GM19240 (cell line): ENCODE measurements at regions not wholly inside any gene's neighbourhood (a gene's known extent, or its start where the extent isn't known, plus 50 kb on each side); places are given as distances from the start of the nearest gene placed in this dataset.

Experiments
- DNase-seq: peaks from one replicate; pipeline ENCODE4 v3.0.0; 2011; ENCODE audit warnings: low spot score; ENCODE audit not compliant: insufficient read length

DNA sequence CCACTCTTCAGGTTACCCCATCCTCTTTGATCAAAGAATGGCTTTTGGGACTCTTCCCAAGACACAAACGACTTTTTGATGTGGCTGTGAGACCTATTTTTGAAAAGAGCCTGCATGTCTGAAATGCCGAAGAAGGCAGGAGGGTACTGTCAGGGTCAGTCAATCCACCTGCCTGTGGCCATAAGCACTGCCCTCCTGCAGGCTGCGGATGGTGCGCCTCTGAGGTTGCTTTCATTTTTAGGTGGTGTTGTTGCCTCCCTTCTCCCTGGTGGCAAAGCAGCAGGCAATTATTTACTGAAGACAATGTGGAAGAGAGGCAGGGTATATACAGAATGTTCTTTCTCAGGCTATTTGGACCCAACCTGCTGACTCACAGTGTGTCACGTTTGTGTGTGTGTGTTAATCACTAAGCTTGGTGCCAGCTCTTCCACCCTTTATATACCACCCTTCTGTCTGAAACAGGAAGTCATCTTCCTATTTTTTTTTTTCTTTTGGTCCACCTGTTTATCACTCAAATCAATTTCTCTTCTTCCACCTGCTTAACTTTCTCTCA, 1421.2 kb upstream of the CELF2 start:
- DNase-seq = no peak

DNA sequence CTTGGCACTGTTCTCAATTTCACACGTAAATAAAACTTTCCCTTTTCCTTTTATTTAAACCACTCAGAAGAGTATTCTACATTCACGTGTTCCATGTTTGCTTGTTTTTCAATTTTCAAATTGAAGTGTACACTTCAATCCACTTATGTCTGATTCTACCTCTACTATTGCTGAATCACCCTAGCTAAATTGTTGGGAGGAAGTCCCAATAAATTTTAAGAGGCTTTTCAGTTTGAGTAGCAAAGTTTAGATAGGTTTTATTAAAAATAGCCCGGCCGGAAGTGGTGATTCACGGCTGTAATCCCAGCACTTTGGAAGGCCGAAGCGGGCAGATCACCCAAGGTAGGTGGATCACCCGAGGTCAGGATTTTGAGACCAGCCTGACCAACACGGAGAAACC, 1414.7 kb upstream of the CELF2 start:
- no peak for DNase-seq

DNA sequence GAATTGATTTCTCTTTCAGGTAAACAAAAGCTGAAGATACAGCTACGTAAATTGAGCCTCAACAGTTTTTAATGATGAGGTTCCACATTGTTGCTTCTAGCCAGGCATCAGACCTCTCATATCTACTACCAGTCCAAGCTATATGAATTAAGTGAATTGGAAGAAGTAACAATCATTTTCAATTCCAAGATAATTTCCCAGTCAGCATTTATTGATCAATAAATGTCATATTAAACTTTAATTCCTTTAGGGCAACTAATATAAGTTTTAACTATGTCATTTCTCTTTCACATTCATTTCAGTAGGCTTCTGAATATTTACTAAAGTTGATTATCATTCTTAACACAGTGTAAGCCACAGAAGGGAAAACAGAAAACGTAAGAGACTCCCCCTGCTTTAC, 1413.7 kb upstream of the CELF2 start:
- no peak for DNase-seq

DNA sequence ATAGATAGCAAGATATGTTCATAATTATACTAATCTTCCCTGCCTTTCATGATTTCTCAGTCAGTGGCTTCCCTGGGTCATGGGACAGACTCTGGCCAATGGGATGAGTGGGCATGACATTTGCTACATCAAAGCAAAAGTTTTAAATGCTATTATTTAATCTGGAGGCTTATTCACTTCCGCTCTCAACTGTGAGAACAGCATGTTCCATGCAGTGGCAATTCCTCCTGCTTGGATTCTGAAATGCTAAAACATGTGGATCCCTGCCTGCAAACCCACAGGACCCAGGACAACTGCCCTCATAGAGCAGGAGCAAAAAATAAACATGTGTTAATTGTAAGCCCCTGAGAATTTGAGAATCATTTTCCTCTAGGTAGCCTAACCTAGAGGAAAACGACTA, 1412.4 kb upstream of the CELF2 start:
- no peak for DNase-seq

DNA sequence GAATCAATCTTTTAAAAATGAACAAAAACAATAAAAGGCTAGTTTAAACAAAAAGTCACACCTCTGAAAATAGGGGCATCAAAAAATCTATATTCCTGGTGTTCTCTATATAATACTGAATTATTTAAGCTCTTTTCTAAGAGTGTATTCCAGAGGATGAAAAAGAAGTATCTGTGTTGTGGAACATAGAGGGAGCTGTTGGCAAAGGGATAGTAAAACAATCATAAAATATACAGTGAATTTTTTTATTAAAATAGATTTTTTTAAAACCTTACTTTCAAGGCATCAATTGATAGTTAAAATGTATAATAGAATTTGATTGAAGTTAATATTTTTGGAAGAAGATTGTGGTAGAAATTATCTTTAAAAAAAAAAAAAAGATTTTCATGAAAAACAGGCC, 1409.1 kb upstream of the CELF2 start:
- DNase-seq = no peak

DNA sequence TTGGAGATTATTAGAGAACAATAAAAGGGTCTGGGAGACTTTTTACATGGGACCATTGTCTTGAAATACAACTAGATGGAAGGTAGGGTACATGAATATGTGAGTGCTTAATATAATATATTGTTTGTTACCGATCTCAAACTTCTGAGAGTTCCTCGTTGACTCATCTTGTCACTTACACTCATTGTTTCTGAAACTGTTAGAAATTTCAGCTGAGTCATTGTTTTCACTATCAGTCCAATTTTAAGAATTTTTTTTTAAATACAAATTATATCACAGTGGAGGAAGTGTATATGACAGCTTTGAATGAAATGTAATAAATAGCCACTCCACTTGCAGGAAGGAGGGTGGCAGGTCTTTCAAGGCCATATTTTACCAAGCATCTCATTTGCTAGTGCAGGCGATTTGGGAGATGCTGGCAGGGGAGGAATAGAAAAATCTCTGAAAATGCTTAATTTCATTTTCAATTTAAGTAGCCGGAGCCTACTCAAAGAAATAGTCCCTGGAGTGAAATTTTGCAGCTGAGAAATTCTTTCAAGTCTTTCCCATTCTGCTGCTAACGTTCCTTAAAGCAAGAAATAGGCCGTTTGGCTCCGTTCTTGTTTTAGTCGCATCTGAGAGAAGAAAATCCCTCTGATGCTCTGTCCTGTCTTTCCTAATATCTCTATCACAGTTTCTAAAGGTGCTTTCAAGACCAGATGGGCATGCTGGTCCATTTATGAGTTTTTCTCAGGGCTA, 1404.2 kb upstream of the CELF2 start:
- no peak for DNase-seq

DNA sequence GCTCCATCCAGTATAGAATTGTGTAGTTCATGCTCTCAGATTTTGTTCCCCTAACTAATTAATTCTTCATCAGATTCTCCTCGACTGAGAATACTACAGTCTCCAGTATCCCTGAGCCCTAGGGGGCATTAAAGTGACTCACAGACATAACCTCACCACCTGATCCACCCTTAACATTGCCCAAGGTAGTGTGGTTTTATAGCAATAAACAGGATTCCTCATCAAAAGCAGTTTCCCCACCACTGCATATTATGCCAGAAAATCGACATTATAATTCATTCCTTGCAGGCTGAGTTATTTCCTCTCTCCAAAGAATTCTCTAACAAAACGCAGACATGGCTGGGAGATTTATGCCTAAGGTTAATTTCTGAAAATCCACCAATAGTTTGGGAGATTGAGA, 1402.5 kb upstream of the CELF2 start:
- DNase-seq = no peak

DNA sequence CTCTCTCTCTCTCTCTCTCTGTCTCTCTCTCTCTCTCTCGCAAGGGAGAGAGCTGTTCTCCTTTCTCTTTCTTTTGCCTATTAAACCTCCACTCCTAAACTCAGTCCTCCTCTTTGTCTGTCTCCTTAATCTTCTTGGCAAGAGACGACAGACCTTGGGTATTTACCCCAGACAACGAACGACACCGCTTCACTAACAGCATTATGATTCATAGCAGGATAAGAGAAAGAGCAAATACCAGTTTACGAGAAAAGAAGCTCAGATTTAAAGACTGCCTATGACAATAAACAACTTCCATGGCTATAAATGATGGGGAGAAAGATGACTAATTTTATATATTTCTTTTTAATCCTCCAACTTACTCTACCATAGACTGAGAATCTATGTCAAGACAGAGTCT, 1396.5 kb upstream of the CELF2 start:
- no peak for DNase-seq

DNA sequence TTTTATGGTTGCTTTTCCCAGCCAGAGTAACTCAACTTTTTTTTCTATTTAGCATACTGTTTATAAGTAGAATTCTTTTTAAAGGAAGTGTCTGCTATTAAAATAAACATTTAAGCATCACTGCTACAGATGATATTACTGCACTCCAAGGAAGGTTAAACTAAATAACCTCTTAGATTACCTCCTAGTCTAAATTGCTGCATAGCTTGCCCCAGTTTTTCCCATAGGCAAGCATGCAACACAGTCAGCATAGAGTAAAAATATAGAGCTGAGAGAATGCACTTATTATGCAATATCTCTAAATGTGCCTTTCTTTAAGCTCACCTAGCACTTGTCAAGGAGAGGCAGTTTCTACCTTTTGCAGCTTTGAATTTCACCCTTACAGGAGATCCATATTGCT, 1392.4 kb upstream of the CELF2 start:
- no peak for DNase-seq

DNA sequence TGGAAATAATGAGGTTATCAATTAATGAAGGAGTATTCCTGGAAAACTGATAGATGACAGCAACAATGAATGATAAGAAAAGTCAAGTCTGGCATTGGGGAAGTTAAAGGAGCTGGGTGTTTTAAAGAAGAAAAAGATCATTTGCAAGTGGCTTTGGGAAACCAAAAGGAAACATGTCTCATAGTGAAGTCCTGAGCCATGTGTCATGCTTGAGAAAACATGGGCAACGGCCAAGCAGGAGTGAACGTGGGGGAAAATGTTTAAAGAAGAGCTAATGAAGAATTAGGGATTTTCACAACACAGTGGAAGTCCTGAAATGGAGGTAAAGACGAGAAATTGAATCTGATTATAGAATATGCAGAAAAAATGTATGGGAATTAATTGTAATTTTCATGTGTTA, 1383.2 kb upstream of the CELF2 start:
- no peak for DNase-seq

DNA sequence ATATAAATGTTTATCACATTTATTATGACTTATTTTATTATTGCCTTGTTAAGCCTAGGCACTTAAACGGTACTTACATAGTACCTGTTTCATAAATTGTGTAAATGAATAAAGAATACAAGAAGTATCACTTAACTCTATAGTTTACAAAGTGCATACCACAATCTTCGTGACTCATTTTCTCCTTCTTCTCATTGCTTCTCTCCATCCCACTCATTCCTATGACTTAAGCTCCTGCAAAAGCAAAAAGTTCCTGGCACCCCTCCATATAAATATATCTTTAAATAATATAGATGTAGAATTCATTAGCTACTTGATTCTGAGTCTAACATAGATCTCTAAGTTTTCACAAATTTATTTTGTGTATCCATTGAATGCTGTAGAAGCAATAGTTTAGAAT, 1382.0 kb upstream of the CELF2 start:
- DNase-seq = no peak

DNA sequence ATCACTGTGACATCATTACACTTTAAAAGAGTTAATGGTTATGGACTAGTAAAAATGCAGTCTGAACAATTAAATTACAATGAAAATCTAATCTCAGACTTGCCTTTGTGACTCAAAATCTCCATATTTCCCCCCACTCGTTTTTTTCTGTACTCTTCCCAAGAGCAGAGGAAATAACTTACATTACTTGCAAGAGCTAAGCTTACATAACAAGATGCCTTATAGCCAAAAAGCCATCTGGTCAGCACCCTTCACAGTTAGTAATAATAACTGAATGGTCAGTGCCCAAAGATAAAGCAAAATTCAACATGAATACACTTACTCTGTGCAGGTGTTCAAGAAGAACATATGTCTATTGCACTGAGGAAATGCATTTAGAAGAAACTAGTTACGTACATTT, 1381.5 kb upstream of the CELF2 start:
- no peak for DNase-seq

DNA sequence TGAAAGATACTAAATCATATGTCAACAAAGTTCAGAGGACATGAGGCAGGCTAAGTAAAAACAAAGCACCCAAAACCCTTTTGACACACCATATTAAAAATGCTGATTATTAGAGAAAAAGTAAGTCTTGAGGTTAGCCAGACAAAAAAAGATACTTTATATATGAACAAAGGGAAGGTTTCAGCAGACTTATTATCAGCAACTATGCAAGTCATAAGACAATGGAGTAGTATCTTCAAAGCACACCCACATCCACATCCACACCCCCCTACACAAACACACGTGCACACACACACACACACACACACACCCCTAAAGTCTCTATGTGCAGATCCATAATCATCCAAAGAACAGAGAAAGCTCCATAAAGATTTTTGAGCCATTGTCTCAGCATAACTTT, 1373.9 kb upstream of the CELF2 start:
- no peak for DNase-seq

DNA sequence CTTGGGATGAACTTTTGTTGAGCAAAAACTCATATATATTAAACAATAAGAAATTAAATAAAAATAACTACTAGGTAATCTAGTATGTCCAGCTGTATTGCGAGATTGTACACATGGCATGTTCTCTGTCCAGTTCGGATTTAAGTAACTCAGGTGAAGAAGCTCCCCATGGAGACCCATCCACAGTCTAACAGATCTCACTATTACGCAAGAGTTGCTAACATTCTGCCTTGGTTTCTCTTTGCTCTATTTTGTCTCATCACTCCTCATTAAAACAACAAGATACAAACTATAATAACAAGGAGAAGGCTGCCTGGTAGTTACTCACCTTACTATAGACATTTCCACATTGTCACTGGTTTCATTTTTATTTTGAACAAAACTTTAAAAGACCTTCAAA, 1372.3 kb upstream of the CELF2 start:
- no peak for DNase-seq

DNA sequence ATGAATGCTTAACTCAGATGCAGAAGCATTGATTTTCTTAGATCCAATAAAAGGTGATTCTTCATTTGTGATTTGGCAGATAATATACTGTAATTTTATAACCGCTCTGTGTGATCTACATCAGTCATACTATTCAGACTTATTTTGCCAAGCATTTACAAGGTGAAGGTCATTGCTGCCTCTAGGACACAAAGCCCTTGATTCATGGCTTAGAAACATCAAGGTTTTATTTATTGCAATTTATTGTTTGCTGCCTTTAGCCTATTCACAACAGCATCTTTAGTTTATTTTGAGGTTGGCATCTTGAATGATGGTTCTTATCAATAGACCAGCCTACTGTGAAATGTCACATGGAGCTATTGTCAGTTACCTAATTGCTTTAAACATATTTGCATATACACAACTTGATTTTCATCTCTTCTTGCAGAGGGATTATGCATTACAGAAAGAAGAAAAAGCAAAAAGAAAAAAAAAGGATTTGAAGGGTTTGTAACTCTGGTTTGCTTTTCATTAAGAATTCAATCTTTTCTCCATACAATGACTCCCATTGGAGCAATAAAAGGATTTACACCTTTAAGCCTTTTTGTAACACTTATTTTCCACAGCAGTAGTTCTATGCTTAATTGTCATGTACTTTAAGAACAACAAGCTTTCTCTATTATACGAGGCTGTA, 1371.6 kb upstream of the CELF2 start:
- DNase-seq = no peak

DNA sequence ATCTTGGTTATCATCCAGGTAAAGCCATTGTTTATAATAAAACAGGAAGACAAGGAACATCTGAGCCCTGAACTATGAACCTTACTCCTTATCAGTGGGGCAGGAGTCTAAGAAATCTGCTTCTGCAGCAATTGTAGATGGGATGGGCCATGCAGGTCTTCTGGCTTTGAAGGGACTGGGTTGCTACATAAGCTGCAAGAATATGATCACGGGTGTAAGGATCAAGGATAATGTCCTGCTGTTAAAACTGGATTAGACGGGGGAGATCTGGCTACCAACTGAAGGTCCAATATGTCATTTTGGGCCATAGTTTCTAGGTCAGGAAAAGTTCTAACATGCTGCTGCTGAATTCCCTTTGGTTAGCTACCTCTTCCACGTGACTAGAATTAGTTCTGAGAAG, 1363.4 kb upstream of the CELF2 start:
- no peak for DNase-seq

DNA sequence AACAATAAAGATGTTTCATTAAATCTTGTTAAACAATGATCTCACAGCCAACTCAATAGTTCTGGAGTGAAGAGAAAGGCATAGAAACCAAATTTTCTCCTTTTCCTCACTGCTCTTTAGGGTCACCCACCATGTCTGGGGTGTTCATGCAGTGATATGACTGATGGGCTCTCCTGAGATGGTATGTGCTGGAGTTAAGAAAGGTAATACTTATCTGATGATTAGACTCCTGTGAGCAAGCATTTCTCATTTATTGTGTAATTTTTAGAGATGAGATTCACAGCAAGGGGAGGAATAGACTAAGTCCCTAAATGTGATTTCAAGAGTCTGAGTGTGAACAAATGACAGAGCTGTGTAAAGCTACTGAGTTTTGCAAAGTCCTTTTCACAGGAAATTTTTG, 1361.3 kb upstream of the CELF2 start:
- DNase-seq = no peak

DNA sequence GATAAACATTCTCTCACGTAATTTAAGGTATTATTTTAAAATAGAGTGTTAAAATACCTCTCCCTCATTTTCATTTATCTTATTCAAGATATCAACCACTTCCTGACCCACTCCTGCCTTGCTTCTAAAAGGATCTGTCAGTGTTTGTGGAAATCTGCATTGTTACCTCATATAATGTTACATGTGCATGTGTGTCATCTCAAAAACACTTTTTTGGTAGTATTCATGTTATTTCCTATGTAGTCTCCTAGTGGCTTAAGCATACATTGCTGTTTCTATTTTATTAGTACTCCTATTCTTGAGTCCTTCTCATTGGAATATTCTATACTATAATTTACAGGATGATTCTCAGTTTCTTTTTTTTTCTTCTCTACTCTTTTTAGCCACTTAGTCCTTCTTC, 1360.7 kb upstream of the CELF2 start:
- DNase-seq = no peak

DNA sequence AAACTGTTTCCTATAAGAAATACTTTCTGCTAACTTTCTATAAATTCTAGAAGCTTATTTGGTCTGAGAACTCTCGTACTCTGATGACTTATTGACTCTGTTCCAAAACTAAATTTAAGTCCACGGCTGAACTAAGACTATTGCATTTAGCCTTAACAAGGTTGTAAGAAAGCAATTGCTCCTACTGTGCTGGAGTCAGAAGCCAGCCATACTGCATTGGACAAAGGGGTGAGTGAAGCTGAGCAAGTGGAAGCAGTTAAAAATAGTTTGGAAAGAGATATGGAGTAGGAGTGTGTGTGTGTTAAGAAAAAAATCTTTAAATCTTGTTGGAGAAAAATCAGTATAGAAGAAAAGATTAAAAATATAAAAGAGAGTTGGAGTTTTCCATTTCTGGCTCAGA, 1360.1 kb upstream of the CELF2 start:
- no peak for DNase-seq

DNA sequence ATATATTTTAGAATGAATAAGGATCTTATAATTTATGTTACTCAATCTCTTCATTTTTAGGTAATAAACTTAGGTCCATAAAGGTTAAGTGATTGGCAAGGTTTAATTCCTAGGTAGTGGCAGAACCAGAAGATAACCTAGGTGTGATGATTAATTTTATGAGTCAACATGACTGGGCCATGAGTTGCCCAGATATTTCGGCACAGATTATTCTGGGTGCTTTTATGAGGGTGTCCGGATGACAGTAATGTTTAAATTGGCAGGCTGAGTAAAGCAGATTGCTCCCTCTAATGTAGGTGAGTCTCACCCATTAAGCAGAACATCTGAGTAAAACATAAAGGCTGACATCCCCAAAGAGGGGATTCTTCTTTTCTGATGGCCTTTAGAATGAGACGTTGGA, 1349.3 kb upstream of the CELF2 start:
- no peak for DNase-seq

DNA sequence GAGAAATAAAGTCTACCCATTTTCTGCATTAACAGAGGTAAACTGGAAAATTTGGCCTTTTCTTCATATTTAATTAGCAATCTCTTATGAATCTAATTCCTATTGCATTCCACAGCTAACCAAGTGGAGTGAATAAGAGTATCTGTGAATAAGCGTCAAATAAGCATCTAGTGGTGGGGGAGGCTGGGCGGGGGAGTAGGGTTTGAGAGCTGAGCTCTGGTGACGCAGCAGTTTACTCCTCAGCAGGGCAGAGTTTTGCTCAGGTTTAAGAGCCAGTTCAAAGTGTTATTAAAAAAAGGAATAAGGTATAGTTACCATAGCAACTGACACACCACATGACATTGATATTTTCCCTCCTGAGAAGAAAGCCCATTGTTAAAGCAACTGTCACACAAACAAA, 1346.8 kb upstream of the CELF2 start:
- no peak for DNase-seq

DNA sequence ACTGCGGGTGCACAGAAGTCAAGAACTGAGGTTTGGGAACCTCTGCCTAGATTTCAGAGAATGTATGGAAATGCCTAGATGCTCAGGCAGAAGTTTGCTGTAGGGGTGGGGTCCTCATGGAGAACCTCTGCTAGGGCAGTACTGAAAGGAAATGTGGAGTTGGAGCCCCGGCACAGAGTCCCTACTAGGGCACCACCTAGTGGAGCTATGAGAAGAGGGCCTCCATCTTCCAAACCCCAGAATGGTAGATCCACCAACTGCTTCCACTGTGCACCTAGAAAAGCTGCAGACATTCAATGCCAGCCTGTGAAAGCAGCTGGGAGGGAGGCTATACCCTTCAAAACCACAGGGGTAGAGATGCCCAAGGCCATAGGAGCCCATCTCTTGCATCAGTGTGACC, 1336.0 kb upstream of the CELF2 start:
- no peak for DNase-seq

DNA sequence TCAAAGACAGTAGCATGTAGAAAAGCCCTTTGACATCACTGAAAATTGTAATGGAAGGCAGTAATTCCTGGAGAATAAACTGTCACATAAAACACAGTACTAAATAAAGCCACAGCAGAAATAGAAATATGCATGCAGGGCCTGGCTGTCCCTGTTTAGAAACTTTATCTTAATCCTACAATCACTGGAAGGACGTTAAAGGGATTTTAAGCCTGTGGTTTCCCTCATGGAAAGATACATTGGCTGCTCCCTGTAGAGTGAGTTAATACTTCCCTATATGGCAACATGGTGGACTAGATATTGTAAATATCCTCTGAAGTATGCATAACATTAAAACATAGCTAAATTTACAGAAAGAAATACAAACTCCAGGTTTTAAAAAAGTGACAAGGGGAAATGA, 1334.9 kb upstream of the CELF2 start:
- DNase-seq = no peak
